Lower leg skin (tissue), 3 donors: ENCODE measurements at regions not wholly inside any gene's neighbourhood (a gene's known extent, or its start where the extent isn't known, plus 50 kb on each side); places are given as distances from the start of the nearest gene placed in this dataset.

Experiments used
- CTCF ChIP-seq, 3 donors: fragments of 450-650 bp; IDR thresholded peaks; one replicate each; pipeline ENCODE4 v1.5.1; 2016; ENCODE audit warnings: antibody characterized with exemption in 3 of 3, mild to moderate bottlenecking in 3 of 3, moderate library complexity in 2 of 3
- POLR2A ChIP-seq, 2 donors: fragments of 450-650 bp; IDR thresholded peaks; one replicate each; pipeline ENCODE4 v1.6.1; 2016 to 2017; ENCODE audit warnings: antibody characterized with exemption in 2 of 2, mild to moderate bottlenecking in 1 of 2, moderate library complexity in 1 of 2

DNA sequence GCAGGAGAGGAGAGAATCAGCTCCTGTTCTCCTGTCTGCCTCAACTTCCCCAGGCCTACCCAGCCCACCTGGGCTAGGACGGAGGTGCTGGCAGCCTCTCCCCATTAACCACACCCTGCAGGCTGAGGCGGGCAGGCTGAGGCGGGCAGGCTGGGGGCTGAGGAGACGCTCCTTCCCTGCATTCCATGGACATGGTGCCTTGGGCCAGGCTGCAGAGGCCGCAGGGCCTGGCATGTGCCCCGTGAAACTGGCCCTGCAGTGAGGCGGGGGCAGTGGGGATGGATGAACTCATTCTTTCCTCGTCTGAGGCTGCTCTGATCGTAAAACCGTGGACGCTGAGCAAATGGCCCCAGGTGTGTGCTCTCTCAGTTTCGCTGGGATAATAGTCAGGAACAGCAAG lies 84.7 kb upstream of the LAPTM4A start:
- TF ChIP-seq CTCF (IDR thresholded peaks at IDR 0.05) (no peak), POLR2A (IDR thresholded peaks at IDR 0.05) (no peak)
